ENCODE measurements at regions not wholly inside any gene's neighbourhood (a gene's known extent, or its start where the extent isn't known, plus 50 kb on each side); places are given as distances from the start of the nearest gene placed in this dataset.

DNA sequence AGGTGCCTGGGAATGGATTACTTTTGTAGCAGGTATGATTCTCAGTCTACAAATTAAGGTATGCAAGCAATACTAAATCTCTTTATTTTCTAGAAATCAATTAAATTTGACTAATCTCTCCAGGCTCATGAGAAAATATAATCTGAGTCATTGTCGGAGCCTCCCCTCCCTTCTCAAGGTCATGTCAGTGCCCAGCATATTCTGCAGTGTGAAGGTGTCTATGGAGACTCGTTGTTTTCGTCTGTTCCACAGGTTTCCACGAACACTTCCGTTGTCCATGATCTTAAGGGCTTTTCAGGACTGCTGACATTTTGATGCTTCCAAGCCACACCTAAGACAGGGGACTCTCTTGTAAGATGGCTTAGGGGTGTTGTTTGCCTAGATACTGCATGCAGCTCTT, 56.6 kb upstream of the SCOC start:
- ATAC-seq (ENCODE audit: low FRiP score) (no peak), DNase-seq (ENCODE audit: low spot score) (no peak)
- TF ChIP-seq, protein P1, sequence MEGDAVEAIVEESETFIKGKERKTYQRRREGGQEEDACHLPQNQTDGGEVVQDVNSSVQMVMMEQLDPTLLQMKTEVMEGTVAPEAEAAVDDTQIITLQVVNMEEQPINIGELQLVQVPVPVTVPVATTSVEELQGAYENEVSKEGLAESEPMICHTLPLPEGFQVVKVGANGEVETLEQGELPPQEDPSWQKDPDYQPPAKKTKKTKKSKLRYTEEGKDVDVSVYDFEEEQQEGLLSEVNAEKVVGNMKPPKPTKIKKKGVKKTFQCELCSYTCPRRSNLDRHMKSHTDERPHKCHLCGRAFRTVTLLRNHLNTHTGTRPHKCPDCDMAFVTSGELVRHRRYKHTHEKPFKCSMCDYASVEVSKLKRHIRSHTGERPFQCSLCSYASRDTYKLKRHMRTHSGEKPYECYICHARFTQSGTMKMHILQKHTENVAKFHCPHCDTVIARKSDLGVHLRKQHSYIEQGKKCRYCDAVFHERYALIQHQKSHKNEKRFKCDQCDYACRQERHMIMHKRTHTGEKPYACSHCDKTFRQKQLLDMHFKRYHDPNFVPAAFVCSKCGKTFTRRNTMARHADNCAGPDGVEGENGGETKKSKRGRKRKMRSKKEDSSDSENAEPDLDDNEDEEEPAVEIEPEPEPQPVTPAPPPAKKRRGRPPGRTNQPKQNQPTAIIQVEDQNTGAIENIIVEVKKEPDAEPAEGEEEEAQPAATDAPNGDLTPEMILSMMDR (IDR thresholded peaks at IDR 0.05): no peak

- DNase-seq (ENCODE audit: low spot score): no peak
- ATAC-seq (ENCODE audit: low FRiP score): no peak
- TF ChIP-seq, protein P1 (IDR thresholded peaks at IDR 0.05): no peak
Measured at GRCh38 chr4:140315970-140316369, 57.5 kb upstream of the SCOC start.

GRCh38 chr4:140315438-140315837, 58.0 kb upstream of the SCOC start:
- ATAC-seq (ENCODE audit: low FRiP score) (no peak), DNase-seq (ENCODE audit: low spot score) (no peak)
- TF ChIP-seq, protein P1 (IDR thresholded peaks at IDR 0.05): no peak

DNA sequence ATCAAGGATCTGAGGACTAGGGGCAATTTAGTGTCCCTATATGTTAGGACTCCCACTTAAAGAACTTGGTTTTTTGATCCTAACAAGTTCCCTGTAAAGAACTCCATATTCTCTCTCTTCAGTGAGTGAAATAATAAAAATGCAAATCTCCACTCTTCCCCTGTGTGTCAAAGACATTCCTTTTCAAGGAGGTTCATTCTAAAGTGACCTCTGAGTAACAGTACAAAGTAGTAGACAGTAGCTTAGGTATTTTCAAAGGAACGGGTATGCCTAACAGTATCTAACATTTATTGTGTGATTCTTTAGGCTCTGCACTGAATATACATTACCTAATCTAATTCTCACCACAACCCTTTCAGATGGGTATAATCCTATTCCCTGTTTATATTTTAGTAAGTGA, 58.4 kb upstream of the SCOC start:
- ATAC-seq (ENCODE audit: low FRiP score) (no peak), DNase-seq (ENCODE audit: low spot score) (no peak)
- TF ChIP-seq, protein P1 (IDR thresholded peaks at IDR 0.05): no peak

- TF ChIP-seq, protein P1 (IDR thresholded peaks at IDR 0.05): no peak
- DNase-seq (ENCODE audit: low spot score): no peak
- ATAC-seq (ENCODE audit: low FRiP score): no peak
Measured at GRCh38 chr4:140312100-140312499, 61.3 kb upstream of the SCOC start.

- ATAC-seq (ENCODE audit: low FRiP score): no peak
- TF ChIP-seq, protein P1 (IDR thresholded peaks at IDR 0.05): no peak
- no peak for DNase-seq (ENCODE audit: low spot score)
Measured at GRCh38 chr4:140311257-140311835, 62.1 kb upstream of the SCOC start.

DNA sequence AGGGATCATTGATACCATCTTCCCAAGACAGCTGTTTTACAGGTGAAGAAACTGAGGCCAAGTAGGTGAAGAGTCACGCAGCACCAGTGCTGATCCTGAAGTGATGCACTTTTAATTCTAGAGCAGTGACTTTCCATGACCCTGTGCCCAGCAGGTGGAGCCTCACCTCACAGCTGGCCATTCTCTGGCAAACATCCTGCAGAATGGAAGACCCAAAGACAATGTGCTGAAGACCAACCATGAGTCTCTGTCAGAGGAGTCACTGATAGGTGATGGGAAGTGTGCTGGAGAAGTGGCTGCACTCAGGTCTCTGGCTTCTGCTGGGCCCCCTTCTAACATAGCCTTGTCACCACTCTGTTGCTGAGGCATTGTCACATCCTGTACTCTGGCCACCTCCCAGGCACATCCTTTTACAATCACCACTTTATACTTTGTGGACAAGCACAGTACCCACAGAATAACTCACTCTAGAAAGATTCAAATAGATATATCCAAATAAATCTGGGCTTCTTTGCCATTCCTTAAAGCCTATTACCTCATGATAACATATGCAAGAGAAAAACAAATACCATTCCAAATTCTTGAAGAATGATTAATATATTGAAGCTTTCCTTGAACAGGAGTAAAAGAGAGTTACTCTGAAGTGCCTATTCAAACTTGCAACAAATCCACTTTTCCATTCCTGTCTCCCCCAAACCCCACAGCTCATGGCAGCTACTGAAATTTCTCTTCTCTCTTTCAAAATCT, 64.1 kb upstream of the SCOC start:
- TF ChIP-seq, protein P1 (IDR thresholded peaks at IDR 0.05): no peak
- ATAC-seq (ENCODE audit: low FRiP score) (no peak), DNase-seq (ENCODE audit: low spot score) (no peak)

Measured in omental fat pad (tissue), 3 donors.